ENCODE measurements at regions not wholly inside any gene's neighbourhood (a gene's known extent, or its start where the extent isn't known, plus 50 kb on each side); places are given as distances from the start of the nearest gene placed in this dataset.

DNA sequence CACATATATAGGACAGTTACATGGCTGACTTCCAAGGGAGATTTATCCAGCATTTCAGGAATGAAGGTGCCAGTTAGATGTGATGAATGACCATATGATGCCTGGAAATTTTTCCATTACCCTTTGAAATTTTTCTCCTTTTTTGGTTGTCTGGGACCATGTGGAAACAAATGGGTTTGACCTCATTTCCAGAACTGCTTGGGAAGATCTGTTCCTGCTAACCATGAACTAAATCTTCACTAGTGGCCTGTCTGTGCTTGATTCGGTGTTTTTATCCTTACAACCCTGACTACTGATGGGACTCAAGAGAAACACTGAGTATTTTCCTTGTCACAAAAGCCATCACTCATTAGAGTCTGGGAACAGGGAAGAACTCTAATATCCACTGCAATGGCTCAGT lies 409.4 kb downstream of the PDCD6IP start:
- no peak overlapping the region for H3K4me3 ChIP-seq (ENCODE audit: low read depth, low read length)
- H3K36me3 ChIP-seq (ENCODE audit: control insufficient read depth, insufficient read depth, low read length) = no peaks in the 10 kb centered on the region
- H3K27ac ChIP-seq (ENCODE audit: low read depth, low read length) = no peak overlapping the region
- no peaks in the 10 kb centered on the region for H3K4me1 ChIP-seq (ENCODE audit: control insufficient read depth, insufficient read depth, low read length)
- H3K9me3 ChIP-seq (ENCODE audit: control insufficient read depth, insufficient read depth, low read length) = no peaks in the 10 kb centered on the region
- DNase-seq (ENCODE audit: low read depth in 4 of 6, low spot score in 6 of 6) = peak in 1 of 6 donors; percentile 86
- H3K27me3 ChIP-seq (ENCODE audit: control insufficient read depth, insufficient read depth, low read length) = peaks cover 2% of the 10 kb centered on the region
- WGBS (ENCODE audit: insufficient coverage) = no CpG with 5 or more reads among the region's 1 CpG

GRCh38 chr3:34212175-34212574 lies 413.7 kb downstream of the PDCD6IP start:
- H3K36me3 ChIP-seq (ENCODE audit: control insufficient read depth, insufficient read depth, low read length) = no peaks in the 10 kb centered on the region
- 67% methylated on average over 1 of the region's 2 CpGs for WGBS (ENCODE audit: insufficient coverage)
- peaks cover 4% of the 10 kb centered on the region for H3K4me1 ChIP-seq (ENCODE audit: control insufficient read depth, insufficient read depth, low read length)
- DNase-seq (ENCODE audit: low read depth in 4 of 6, low spot score in 6 of 6) = no peak
- no peak overlapping the region for H3K27ac ChIP-seq (ENCODE audit: low read depth, low read length)
- H3K9me3 ChIP-seq (ENCODE audit: control insufficient read depth, insufficient read depth, low read length) = no peaks in the 10 kb centered on the region
- no peak overlapping the region for H3K4me3 ChIP-seq (ENCODE audit: low read depth, low read length)
- peaks cover 2% of the 10 kb centered on the region for H3K27me3 ChIP-seq (ENCODE audit: control insufficient read depth, insufficient read depth, low read length)

GRCh38 chr3:34212656-34213055 lies 414.2 kb downstream of the PDCD6IP start:
- no peak overlapping the region for H3K4me3 ChIP-seq (ENCODE audit: low read depth, low read length)
- H3K27ac ChIP-seq (ENCODE audit: low read depth, low read length) = no peak overlapping the region
- H3K36me3 ChIP-seq (ENCODE audit: control insufficient read depth, insufficient read depth, low read length) = no peaks in the 10 kb centered on the region
- H3K27me3 ChIP-seq (ENCODE audit: control insufficient read depth, insufficient read depth, low read length) = peaks cover 2% of the 10 kb centered on the region
- peak in 5 of 6 donors; percentile 20 to 86 (median 48) for DNase-seq (ENCODE audit: low read depth in 4 of 6, low spot score in 6 of 6)
- peaks cover 4% of the 10 kb centered on the region for H3K4me1 ChIP-seq (ENCODE audit: control insufficient read depth, insufficient read depth, low read length)
- 21% methylated on average over 3 of the region's 4 CpGs for WGBS (ENCODE audit: insufficient coverage)
- H3K9me3 ChIP-seq (ENCODE audit: control insufficient read depth, insufficient read depth, low read length) = no peaks in the 10 kb centered on the region

GRCh38 chr3:34213478-34213877 lies 415.0 kb downstream of the PDCD6IP start:
- H3K4me1 ChIP-seq (ENCODE audit: control insufficient read depth, insufficient read depth, low read length) = peaks cover 4% of the 10 kb centered on the region
- H3K9me3 ChIP-seq (ENCODE audit: control insufficient read depth, insufficient read depth, low read length) = no peaks in the 10 kb centered on the region
- WGBS (ENCODE audit: insufficient coverage) = 38% methylated on average over 2 of the region's 4 CpGs
- H3K27me3 ChIP-seq (ENCODE audit: control insufficient read depth, insufficient read depth, low read length) = peaks cover 2% of the 10 kb centered on the region
- DNase-seq (ENCODE audit: low read depth in 4 of 6, low spot score in 6 of 6) = peak in 2 of 6 donors; percentile 53 to 69
- H3K36me3 ChIP-seq (ENCODE audit: control insufficient read depth, insufficient read depth, low read length) = no peaks in the 10 kb centered on the region
- H3K27ac ChIP-seq (ENCODE audit: low read depth, low read length) = no peak overlapping the region
- no peak overlapping the region for H3K4me3 ChIP-seq (ENCODE audit: low read depth, low read length)

DNA sequence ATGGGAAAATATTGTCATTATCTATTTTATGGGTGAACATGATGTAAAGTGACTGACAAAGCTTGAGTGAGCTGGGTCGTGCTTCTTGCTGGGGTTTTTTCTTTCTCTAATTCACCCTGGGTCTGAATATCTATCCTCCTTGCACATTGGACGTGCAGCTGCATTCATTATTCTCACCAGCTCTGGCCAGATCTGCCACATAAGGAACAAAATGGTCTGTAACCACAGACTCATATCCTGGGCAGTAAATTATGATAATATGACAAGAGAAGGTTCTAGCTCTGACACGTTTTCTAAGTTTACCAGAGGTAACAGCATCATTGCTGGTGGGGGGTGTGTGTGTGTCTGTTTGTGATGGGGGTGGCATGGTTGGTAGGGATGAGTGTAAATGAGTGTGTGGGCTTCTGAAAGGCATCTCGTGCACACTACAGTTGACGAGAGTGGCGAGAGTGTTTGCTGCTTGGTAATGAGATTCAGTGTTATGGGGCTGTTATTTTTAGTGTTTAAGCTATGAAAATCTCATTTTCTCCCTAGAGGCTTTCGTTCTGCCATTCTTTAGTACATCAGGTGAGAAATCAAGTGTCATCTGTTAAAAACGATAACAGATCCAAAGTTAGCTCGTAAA lies 418.4 kb downstream of the PDCD6IP start:
- DNase-seq (ENCODE audit: low read depth in 4 of 6, low spot score in 6 of 6) = peak in 1 of 6 donors; percentile 68
- Histone ChIP-seq H3K4me1 (ENCODE audit: control insufficient read depth, insufficient read depth, low read length) (peaks cover 4% of the 10 kb centered on the region), H3K27ac (ENCODE audit: low read depth, low read length) (no peak overlapping the region), H3K27me3 (ENCODE audit: control insufficient read depth, insufficient read depth, low read length) (no peaks in the 10 kb centered on the region), H3K36me3 (ENCODE audit: control insufficient read depth, insufficient read depth, low read length) (no peaks in the 10 kb centered on the region), H3K4me3 (ENCODE audit: low read depth, low read length) (no peak overlapping the region), H3K9me3 (ENCODE audit: control insufficient read depth, insufficient read depth, low read length) (no peaks in the 10 kb centered on the region)
- WGBS (ENCODE audit: insufficient coverage) = 79% methylated on average over 6 of the region's 9 CpGs

- no peaks in the 10 kb centered on the region for H3K36me3 ChIP-seq (ENCODE audit: control insufficient read depth, insufficient read depth, low read length)
- no peak overlapping the region for H3K27ac ChIP-seq (ENCODE audit: low read depth, low read length)
- no peaks in the 10 kb centered on the region for H3K9me3 ChIP-seq (ENCODE audit: control insufficient read depth, insufficient read depth, low read length)
- no peaks in the 10 kb centered on the region for H3K4me1 ChIP-seq (ENCODE audit: control insufficient read depth, insufficient read depth, low read length)
- no peak for DNase-seq (ENCODE audit: low read depth in 4 of 6, low spot score in 6 of 6)
- WGBS (ENCODE audit: insufficient coverage) = no CpG with 5 or more reads among the region's 5 CpGs
- H3K4me3 ChIP-seq (ENCODE audit: low read depth, low read length) = no peak overlapping the region
- no peaks in the 10 kb centered on the region for H3K27me3 ChIP-seq (ENCODE audit: control insufficient read depth, insufficient read depth, low read length)
These were observed 420.4 kb downstream of the PDCD6IP start for GRCh38 chr3:34218706-34219385.

GRCh38 chr3:34219556-34219955 lies 421.1 kb downstream of the PDCD6IP start:
- H3K4me3 ChIP-seq (ENCODE audit: low read depth, low read length) = no peak overlapping the region
- H3K27ac ChIP-seq (ENCODE audit: low read depth, low read length) = no peak overlapping the region
- WGBS (ENCODE audit: insufficient coverage) = no CpG with 5 or more reads among the region's 1 CpG
- H3K36me3 ChIP-seq (ENCODE audit: control insufficient read depth, insufficient read depth, low read length) = no peaks in the 10 kb centered on the region
- H3K27me3 ChIP-seq (ENCODE audit: control insufficient read depth, insufficient read depth, low read length) = no peaks in the 10 kb centered on the region
- DNase-seq (ENCODE audit: low read depth in 4 of 6, low spot score in 6 of 6) = no peak
- no peaks in the 10 kb centered on the region for H3K9me3 ChIP-seq (ENCODE audit: control insufficient read depth, insufficient read depth, low read length)
- no peaks in the 10 kb centered on the region for H3K4me1 ChIP-seq (ENCODE audit: control insufficient read depth, insufficient read depth, low read length)

DNA sequence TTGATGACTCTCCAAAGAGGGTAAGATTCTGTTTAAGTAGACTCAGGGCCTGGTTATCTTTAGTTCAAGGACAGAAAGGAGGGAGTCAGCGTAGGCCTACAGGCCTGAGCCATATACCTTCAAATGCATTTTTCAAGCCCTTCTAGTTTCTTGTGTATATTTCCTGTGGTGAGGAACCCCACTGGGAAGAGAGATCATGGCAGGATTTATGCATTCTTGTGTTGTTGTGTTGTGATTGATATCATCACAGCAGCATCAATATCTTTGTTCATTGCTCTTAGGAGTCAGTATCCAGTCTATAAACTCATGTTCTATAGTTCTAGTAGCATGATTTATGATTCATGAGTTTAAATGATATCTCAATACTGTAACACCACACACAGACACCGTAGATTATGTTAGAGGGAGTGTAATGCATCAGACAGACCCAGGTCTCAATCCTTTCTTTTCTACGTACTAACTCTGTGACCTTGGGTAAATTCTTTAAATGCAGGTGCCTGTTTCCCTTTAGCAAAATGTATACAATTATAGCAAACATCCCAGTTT lies 427.5 kb downstream of the PDCD6IP start:
- DNase-seq (ENCODE audit: low read depth in 4 of 6, low spot score in 6 of 6) = no peak
- Histone ChIP-seq H3K4me1 (ENCODE audit: control insufficient read depth, insufficient read depth, low read length) (no peaks in the 10 kb centered on the region), H3K27ac (ENCODE audit: low read depth, low read length) (no peak overlapping the region), H3K4me3 (ENCODE audit: low read depth, low read length) (no peak overlapping the region), H3K36me3 (ENCODE audit: control insufficient read depth, insufficient read depth, low read length) (no peaks in the 10 kb centered on the region), H3K9me3 (ENCODE audit: control insufficient read depth, insufficient read depth, low read length) (no peaks in the 10 kb centered on the region), H3K27me3 (ENCODE audit: control insufficient read depth, insufficient read depth, low read length) (no peaks in the 10 kb centered on the region)
- no CpG with 5 or more reads among the region's 3 CpGs for WGBS (ENCODE audit: insufficient coverage)

- Histone ChIP-seq H3K27me3 (ENCODE audit: control insufficient read depth, insufficient read depth, low read length) (no peaks in the 10 kb centered on the region), H3K27ac (ENCODE audit: low read depth, low read length) (no peak overlapping the region), H3K4me3 (ENCODE audit: low read depth, low read length) (no peak overlapping the region), H3K9me3 (ENCODE audit: control insufficient read depth, insufficient read depth, low read length) (no peaks in the 10 kb centered on the region), H3K4me1 (ENCODE audit: control insufficient read depth, insufficient read depth, low read length) (no peaks in the 10 kb centered on the region), H3K36me3 (ENCODE audit: control insufficient read depth, insufficient read depth, low read length) (no peaks in the 10 kb centered on the region)
- 61% methylated on average over 4 of the region's 5 CpGs for WGBS (ENCODE audit: insufficient coverage)
- no peak for DNase-seq (ENCODE audit: low read depth in 4 of 6, low spot score in 6 of 6)
These were observed 431.4 kb downstream of the PDCD6IP start for GRCh38 chr3:34229876-34230275.

DNA sequence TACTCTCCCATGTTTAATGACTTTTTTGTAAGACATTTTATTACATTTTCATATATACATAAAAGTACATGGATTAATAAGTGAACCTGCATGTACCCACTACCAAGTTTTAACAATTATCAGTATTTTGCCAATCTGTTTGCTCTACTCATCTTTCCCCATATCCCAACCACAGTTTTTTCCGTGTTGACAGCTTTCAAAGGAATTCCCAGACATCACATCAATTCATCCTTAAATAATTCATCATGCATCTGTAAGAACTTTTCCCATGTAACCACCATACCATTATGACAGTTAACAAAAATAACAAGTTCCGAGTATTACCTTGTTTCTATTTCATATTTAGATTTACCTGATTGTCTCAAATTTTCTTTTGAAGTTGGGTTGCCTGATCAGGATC lies 436.7 kb downstream of the PDCD6IP start:
- no peak for DNase-seq (ENCODE audit: low read depth in 4 of 6, low spot score in 6 of 6)
- H3K9me3 ChIP-seq (ENCODE audit: control insufficient read depth, insufficient read depth, low read length) = no peaks in the 10 kb centered on the region
- H3K27me3 ChIP-seq (ENCODE audit: control insufficient read depth, insufficient read depth, low read length) = no peaks in the 10 kb centered on the region
- WGBS (ENCODE audit: insufficient coverage) = 55% methylated on average over 1 of the region's 2 CpGs
- H3K4me1 ChIP-seq (ENCODE audit: control insufficient read depth, insufficient read depth, low read length) = peaks cover under 1% of the 10 kb centered on the region
- H3K36me3 ChIP-seq (ENCODE audit: control insufficient read depth, insufficient read depth, low read length) = no peaks in the 10 kb centered on the region
- H3K4me3 ChIP-seq (ENCODE audit: low read depth, low read length) = no peak overlapping the region
- H3K27ac ChIP-seq (ENCODE audit: low read depth, low read length) = no peak overlapping the region

Measured in spinal cord (tissue), 9 donors.